ENCODE measurements at regions not wholly inside any gene's neighbourhood (a gene's known extent, or its start where the extent isn't known, plus 50 kb on each side); places are given as distances from the start of the nearest gene placed in this dataset.

DNA sequence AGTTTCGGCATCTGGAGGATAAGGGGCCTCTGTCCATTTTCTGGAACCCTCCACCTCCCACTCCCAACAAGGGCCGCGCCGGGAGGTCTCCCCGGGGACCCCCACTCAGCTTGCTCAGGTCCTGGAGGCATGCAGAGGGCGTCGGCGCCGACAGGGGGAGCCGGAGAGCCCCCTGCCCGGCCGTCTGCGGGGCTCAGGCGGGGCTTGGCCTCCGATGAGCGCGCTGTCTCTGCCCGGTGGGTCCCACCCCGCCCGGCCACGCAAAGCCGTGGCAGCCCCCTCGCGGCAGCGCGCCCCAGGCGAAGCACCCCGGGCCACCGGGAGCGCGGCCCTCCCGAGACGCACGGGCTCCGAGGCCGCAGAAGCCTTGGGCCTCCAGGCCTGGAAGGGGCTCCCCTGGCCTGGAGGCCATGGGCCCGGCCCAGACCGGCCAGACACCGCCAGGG is 149.7 kb upstream of the ZNF536 start:
- TF ChIP-seq, protein P1, sequence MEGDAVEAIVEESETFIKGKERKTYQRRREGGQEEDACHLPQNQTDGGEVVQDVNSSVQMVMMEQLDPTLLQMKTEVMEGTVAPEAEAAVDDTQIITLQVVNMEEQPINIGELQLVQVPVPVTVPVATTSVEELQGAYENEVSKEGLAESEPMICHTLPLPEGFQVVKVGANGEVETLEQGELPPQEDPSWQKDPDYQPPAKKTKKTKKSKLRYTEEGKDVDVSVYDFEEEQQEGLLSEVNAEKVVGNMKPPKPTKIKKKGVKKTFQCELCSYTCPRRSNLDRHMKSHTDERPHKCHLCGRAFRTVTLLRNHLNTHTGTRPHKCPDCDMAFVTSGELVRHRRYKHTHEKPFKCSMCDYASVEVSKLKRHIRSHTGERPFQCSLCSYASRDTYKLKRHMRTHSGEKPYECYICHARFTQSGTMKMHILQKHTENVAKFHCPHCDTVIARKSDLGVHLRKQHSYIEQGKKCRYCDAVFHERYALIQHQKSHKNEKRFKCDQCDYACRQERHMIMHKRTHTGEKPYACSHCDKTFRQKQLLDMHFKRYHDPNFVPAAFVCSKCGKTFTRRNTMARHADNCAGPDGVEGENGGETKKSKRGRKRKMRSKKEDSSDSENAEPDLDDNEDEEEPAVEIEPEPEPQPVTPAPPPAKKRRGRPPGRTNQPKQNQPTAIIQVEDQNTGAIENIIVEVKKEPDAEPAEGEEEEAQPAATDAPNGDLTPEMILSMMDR (IDR thresholded peaks at IDR 0.05): peak; percentile 51 to 84 (median 63)
- no peak for TF ChIP-seq POLR2A (IDR thresholded peaks at IDR 0.05)
- TF ChIP-seq EP300 (IDR thresholded peaks at IDR 0.05): no peak

Data from tibial nerve (tissue), 4 donors.